ENCODE measurements at regions not wholly inside any gene's neighbourhood (a gene's known extent, or its start where the extent isn't known, plus 50 kb on each side); places are given as distances from the start of the nearest gene placed in this dataset.

DNA sequence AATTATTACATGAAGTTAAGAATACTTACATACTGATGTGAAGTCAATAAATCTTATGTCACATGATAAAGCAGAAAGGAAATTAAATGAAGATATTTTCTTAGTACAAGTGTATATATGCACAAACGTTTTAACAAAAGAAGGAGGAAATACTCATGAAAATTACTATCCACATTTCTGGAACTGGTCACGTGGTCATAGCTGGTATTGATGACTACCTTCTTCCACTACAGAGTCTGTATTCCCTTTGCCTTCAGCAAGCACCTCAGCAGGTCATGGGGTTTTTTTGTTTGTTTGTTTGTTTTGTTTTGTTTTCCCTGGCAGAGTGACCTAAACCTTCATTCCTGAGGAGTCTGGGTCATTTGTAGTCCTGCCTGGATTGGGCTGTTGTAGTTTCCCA, 174.9 kb upstream of the BANK1 start:
- TF ChIP-seq, protein P1, sequence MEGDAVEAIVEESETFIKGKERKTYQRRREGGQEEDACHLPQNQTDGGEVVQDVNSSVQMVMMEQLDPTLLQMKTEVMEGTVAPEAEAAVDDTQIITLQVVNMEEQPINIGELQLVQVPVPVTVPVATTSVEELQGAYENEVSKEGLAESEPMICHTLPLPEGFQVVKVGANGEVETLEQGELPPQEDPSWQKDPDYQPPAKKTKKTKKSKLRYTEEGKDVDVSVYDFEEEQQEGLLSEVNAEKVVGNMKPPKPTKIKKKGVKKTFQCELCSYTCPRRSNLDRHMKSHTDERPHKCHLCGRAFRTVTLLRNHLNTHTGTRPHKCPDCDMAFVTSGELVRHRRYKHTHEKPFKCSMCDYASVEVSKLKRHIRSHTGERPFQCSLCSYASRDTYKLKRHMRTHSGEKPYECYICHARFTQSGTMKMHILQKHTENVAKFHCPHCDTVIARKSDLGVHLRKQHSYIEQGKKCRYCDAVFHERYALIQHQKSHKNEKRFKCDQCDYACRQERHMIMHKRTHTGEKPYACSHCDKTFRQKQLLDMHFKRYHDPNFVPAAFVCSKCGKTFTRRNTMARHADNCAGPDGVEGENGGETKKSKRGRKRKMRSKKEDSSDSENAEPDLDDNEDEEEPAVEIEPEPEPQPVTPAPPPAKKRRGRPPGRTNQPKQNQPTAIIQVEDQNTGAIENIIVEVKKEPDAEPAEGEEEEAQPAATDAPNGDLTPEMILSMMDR (IDR thresholded peaks at IDR 0.05; ENCODE audit: low read depth, low read length, poor library complexity, severe bottlenecking), result no peak
- TF ChIP-seq EZH2phosphoT487 (IDR thresholded peaks at IDR 0.05; ENCODE audit: borderline replicate concordance, low read length), result no peak
